CD4-positive, alpha-beta T cell treated with Interleukin-12 subunit alpha and Interleukin-12 subunit beta, for 1 hour (primary cell): ENCODE measurements at regions not wholly inside any gene's neighbourhood (a gene's known extent, or its start where the extent isn't known, plus 50 kb on each side); places are given as distances from the start of the nearest gene placed in this dataset.
"Not testable (repeated sequence)": the region's sequence is repeated elsewhere in the genome, so short reads cannot be mapped to it uniquely, and the experiment has no call there.

ENCODE experiments used
- DNase-seq: peaks from one replicate; pipeline ENCODE4 v3.0.0-alpha.2; 2020

GRCh38 chr21:35590284-35590683 lies 470.0 kb downstream of the SETD4 start:
- DNase-seq, result not testable (repeated sequence)

- no peak for DNase-seq
Measured at GRCh38 chr21:35587841-35588380, 472.4 kb downstream of the SETD4 start.

GRCh38 chr21:35586305-35586704 lies 474.0 kb downstream of the SETD4 start:
- no peak for DNase-seq

DNA sequence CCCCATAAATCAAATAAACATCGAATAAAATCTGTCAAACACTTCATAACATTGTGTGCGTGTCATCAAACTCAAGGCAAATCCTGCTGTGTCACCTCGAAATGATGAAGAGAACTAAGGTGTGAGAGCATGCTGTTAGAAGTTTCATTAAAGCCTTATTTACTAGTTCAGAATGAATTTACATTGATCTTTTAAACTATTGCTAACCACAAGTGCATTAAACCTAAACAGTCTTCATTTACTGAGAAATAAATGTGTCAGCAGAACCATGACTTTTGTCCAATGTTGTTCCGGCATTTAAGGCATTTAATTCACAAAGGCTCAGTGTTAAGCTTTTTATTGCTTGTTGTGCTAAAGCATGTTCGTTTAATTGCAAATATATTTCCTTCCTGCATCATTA lies 474.4 kb downstream of the SETD4 start:
- DNase-seq, result no peak

- no peak for DNase-seq
Measured at GRCh38 chr21:35585155-35585554, 475.2 kb downstream of the SETD4 start.

DNA sequence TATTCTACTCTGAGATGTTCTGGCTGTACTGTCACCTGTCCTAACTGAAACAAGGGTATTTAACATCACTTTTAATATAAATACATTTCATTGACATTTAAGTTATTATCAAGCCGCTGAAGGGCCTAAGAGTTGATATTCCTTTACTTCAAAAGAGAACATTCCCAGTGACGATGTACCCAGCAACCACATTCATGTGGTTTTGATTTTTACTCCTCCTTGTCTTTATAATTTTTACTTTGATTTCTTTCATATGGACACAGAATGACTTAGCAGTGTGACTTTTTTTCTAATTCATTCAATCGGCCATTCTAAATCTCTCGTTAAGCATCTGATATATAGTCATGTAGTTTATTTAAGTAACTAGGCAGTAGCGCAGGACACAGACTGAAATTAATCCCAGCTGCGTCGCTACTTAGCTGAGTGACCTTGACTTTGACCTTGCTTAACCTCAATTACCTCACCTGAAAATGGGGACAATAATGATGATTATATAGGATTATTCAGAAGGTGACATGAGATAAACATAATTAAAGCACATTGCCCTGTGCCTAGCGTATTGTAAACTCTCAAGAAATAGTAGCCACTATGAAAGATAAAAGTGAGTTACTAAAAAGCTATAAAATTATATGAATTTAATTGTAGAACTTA lies 476.6 kb downstream of the SETD4 start:
- DNase-seq, result no peak

DNA sequence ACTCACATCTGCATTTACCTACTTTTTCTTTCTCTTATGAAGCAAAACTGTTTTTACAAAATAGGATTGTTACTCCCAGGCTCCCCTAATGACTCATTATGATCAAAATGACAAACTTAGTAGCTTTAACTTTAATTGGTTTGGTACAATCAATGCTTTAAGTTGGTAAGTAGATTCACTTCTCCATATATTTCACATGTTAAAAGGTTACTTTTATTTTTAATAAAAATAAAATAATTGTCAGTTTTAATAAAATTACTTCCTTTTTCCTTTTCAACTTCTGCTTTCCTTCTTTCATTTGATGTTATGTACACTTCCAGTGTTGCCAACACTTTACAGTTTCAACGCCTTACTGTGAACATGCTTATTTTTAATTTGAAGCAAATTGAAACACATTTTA lies 477.6 kb downstream of the SETD4 start:
- no peak for DNase-seq

DNA sequence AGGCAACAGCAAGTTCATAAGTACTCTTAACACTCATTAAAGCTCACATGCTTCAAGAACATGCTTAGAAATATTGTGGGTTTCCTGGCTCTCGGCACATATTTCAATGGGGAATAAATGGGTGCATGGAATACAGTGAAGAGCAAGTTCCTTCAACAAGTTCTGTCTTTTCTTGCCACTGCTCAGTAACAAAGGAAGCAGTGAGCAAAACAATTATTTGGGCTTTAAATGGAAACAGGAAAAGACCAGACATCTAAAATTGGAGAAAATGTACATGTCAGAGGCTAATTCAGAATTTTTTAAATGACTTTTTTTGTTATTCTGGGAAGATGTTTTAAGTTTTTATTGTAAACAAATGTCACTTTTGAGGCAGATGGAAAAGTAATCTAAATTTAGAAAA lies 478.7 kb downstream of the SETD4 start:
- DNase-seq, result no peak

DNA sequence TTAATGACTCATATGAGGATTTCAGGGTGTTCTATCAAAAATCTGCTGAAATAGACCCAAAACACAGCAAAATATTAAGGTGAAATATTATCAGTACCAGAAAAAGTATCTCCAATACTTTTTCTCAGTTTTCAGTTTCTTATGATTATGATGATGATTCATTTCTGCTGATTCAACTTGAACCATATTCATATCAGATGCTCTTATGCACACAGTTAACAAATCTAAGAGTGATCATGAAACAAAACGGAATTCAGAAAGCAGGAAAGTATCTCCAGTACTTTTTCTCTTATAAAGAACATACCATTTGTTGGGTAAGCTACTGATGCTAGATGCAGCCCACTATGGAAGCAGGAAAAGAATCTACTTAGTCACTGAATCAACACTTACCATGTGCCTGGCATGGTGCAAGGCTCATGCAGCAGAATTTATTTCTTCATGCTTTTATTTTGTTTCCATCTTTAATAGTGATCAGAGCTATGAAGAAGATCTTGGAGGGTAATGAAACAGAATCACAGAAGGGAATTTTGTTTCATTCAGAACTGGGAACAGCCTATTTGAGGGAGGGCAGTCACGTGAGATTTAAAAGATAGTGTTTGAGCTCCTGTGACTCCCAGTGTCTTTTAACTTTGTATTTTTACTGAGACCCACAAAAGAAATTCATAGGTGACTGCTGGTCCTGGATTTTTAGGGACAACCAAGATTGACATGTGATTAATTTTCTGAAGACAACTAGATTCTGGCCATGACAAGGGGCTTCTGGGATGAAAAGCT lies 480.6 kb downstream of the SETD4 start:
- no peak for DNase-seq

DNA sequence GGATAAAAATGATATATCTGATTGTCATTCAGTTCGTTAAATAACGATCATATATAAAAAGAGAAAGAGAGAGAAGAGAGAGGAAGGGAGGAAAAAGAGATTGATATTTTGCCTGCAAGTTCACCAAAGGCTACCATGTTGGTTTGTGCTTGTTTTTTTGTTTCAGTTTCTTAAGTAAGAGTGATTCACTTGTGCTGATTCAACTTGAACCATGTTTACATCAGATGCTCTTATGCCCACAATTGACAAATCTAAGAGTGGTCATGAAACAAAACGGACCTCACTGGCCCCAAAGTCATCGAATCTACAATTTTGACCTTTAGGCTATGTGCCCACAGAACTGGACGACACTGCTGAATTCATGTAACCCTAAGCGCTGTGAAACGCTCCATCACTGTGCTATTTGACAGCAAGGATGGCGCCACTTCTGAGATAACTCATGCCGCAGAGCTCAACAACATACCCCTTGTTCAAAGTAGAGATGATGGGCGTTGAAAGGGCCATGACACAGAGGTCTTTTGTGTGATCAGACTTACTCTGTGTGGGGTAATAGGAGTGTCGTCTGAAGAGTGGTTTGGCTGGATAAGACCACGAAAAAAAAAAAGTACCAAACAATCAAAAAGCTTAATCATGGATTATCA lies 481.4 kb downstream of the SETD4 start:
- no peak for DNase-seq

GRCh38 chr21:35578347-35578782 lies 482.0 kb downstream of the SETD4 start:
- DNase-seq, result no peak

DNA sequence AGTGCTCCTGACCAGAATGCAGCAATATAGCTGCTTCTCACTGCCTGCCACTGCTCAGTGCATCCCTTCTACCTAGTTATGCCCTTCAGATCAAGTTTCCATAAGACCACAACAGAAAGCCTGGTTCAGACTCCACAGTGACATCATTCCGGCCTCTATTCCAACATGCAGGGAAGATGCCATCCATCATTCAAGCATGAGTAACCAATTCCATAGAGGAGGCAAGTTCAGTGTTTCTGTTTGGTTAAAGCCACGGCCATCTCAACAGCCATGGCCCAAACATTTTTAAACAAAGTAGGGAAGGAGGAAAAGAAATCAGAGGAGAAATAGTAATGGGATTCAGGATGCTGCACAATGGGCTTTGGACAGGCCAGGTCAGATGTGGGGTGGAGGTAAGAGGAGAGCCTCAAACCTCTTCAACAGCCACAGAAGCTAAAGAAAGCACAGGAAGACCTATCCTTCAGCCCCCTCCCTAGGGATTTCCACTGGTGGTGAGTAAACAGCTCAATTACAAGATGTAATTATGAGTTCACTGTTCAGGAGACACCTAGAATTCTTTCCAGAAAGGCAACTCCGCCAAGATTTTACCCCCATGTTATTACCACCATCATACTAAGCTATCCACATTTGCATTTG lies 484.9 kb downstream of the SETD4 start:
- DNase-seq, result no peak

GRCh38 chr21:35573472-35574374 lies 486.6 kb downstream of the SETD4 start:
- no peak for DNase-seq

DNA sequence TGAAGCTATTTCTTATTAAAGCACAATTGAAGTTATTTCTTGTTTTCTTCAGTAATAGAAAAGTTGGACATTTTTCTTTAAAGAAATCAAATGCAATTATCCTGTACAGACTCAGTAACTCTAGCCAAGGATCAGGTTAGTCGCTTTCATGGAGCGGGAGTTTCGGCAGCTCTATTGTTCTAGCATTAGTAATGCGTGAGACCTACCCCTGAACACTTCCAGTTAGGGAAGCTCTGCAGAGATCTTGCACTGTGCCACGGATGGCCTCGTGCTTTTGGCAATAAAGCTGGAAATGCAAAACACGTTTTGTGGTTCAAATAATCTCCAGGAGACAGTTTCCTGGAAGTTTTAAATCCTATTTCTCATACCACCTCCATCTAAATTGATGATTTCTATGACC lies 488.4 kb downstream of the SETD4 start:
- no peak for DNase-seq

- DNase-seq, result no peak
Measured at GRCh38 chr21:35568643-35569042, 491.7 kb downstream of the SETD4 start.

DNA sequence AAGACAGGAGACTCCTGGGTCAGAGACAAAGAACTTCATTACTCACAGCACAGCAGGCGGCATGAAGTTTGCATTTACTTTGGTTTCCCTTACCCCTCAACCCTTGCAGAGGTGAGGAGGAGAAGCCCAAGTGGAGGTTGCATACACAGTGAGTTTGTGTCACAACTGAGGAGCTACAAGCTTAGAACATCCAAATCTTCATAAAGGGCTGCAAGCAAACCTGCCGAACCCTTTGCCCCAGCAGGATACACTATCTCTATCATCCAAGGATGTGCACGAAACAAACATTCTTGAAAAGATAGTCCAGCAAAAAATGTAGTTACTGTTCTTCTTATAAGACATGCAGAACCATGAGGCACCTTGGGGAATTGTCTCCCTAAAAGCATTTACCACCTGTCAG lies 493.5 kb downstream of the SETD4 start:
- no peak for DNase-seq

DNA sequence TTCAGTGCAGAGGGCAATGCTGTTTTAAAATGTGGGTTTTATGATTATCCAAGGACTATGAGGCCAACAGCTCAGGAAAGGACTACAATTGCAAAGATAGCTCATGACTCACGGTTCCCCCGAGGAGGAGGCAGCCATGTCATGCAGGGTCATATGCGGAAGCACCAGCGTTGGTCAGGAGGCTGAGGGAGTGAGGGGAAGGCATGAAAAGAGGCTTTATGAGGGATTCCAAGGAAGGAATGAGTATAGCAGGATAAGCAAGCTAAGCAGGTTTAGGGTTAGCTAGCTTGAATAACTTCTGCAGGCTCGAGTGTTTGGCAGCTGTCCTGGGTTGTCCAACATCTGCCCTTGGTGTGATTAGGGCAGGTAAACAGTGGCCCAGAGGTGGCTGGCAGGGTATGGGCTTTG lies 495.1 kb downstream of the SETD4 start:
- no peak for DNase-seq

GRCh38 chr21:35563885-35564451 lies 496.4 kb downstream of the SETD4 start:
- DNase-seq, result no peak

DNA sequence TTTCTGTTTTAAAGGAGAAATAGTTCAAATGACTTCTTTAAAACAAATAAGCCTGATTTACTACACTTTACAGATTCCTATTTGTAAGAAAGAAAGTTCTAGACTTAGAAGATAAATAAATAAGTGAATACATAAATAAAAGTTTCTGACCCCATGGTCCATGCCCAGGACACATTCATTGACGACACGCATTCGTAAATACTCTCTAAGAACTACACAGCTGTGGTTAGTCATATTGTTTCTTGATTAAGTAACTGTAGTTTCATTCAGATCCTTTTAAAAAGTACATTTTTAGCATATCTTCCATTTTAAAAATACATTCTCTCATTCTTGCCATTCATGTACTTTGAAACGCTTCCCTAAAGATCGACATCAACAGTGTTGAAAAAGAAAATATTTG lies 497.4 kb downstream of the SETD4 start:
- no peak for DNase-seq

DNA sequence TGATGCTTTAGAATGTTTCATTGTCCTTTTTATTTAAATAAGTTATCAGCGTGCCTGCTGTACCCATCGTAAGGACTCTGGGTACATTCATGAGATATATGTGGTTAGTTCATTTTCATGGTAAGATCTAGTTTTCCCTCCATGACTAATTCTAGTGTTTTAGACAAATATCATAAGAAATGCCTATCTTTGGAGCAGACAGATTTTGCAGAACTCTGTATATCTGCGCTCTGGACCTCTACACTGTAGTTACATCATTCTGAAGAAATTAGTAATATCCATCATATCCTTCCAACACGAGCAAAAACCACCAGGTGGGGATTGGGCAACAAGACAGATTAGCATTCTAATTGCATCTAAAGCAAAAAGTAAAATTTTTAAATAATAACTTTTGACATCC lies 499.2 kb downstream of the SETD4 start:
- DNase-seq, result no peak

DNA sequence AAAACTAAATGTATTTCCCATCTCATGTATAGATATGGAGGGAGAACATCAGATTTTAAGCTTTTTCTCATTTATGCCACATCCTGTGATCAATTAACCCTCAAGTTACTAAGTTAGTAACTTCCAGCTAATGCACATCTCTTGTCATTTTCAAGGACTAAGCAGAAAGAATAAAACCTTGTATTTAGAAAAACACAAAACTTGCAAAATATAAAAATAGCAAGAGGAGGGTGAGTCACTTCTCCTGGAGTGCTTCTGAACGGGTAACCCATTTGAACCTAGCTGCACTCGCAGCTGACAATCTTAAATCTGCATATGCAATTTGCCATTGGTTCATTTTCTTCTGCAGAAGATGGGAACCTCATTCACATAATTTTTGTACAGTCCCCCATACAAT lies 500.5 kb downstream of the SETD4 start:
- DNase-seq, result no peak
